ENCODE measurements at regions not wholly inside any gene's neighbourhood (a gene's known extent, or its start where the extent isn't known, plus 50 kb on each side); places are given as distances from the start of the nearest gene placed in this dataset.

- Histone ChIP-seq H2BK20ac (ENCODE audit: low read length) (no peak overlapping the region), H3K18ac (ENCODE audit: extremely low read depth, low read length) (no peak overlapping the region), H4K20me1 (replicated peaks in 1 of 2; ENCODE audit: control insufficient read depth in 1 of 2, insufficient read depth in 2 of 2, low read length in 2 of 2) (no peaks in the 10 kb centered on the region), H3K27ac (ENCODE audit: low read depth, low read length) (no peak overlapping the region), H3K14ac (ENCODE audit: insufficient read length) (no peak overlapping the region), H2AK5ac (ENCODE audit: low read depth, low read length) (no peak overlapping the region), H3K27me3 (replicated peaks in 1 of 4; ENCODE audit: control insufficient read depth in 3 of 4, extremely low read depth in 1 of 4, insufficient read depth in 3 of 4, low read length in 3 of 4) (no peaks in the 10 kb centered on the region), H3K23me2 (ENCODE audit: low read depth, low read length) (no peaks in the 10 kb centered on the region), H3K23ac (ENCODE audit: insufficient read length) (no peak overlapping the region), H3K36me3 (ENCODE audit: control insufficient read depth in 2 of 4, insufficient read depth in 4 of 4, low read length in 3 of 4) (no peaks in the 10 kb centered on the region), H3K56ac (replicated peaks; ENCODE audit: insufficient read length, low read depth, low read length) (no peak overlapping the region), H3K9ac (replicated peaks in 1 of 4; ENCODE audit: extremely low read depth in 1 of 4, low read depth in 3 of 4, low read length in 3 of 4) (no peak overlapping the region), H3K4ac (replicated peaks; ENCODE audit: insufficient read length, low read depth, low read length) (no peak overlapping the region), H2BK12ac (ENCODE audit: low read depth, low read length) (no peak overlapping the region), H4K5ac (ENCODE audit: insufficient read length, low read depth, low read length) (no peak overlapping the region), H3K4me1 (replicated peaks in 1 of 4; ENCODE audit: control insufficient read depth in 3 of 4, insufficient read depth in 4 of 4, low read length in 3 of 4) (peaks cover 0 to 5% (median 2%) of the 10 kb centered on the region in 4 experiments; a peak in 2 of 7 replicates), H4K8ac (ENCODE audit: extremely low read depth, insufficient read depth, low read length) (no peak overlapping the region), H2AFZ (ENCODE audit: low read length) (no peak overlapping the region), H3K79me2 (ENCODE audit: control insufficient read depth in 1 of 2, insufficient read depth in 2 of 2, low read length in 2 of 2) (no peaks in the 10 kb centered on the region), H4K91ac (replicated peaks; ENCODE audit: insufficient read length, low read length) (no peak overlapping the region), H3K9me3 (ENCODE audit: insufficient read depth in 2 of 2, low read depth in 1 of 2, low read length in 1 of 2) (no peaks in the 10 kb centered on the region), H2BK120ac (replicated peaks; ENCODE audit: low read depth, low read length) (no peak overlapping the region), H3K4me2 (ENCODE audit: insufficient read depth in 1 of 2, low read depth in 2 of 2, low read length in 2 of 2) (no peak overlapping the region), H2BK5ac (ENCODE audit: low read depth, low read length) (no peak overlapping the region), H2BK15ac (ENCODE audit: low read length) (no peak overlapping the region), H3K4me3 (ENCODE audit: extremely low read depth in 1 of 4, insufficient read depth in 2 of 4, low read depth in 3 of 4, low read length in 4 of 4) (no peak overlapping the region), H3K79me1 (ENCODE audit: low read depth, low read length) (no peaks in the 10 kb centered on the region)
- WGBS, 2 experiments (ENCODE audit: extremely low coverage in 1 of 2, insufficient coverage in 1 of 2, insufficient read length in 1 of 2, insufficient replicate concordance in 2 of 2, low coverage in 1 of 2, low lambda C conversion rate in 2 of 2, missing lambda C conversion rate in 1 of 2), result 100% methylated on average over 3 of the region's 3 CpGs; no CpG with 5 or more reads in 1 of the 2 experiments
- CTCF ChIA-PET (ENCODE audit: partially characterized antibody), result interaction anchor here (1.0 to 1.5 kb wide), 5 partner anchors 8 to 18 kb away, joined by 3 to 5 read pairs (median 4); no protein-coding TSS in a partner anchor
- no peak for FAIRE-seq
- no peak for DNase-seq (ENCODE audit: low read depth in 1 of 2, low spot score in 2 of 2)
- POLR2A ChIA-PET (ENCODE audit: partially characterized antibody), result no interaction called here
- TF ChIP-seq CBX5 (IDR thresholded peaks at IDR 0.05; ENCODE audit: low read depth, low read length) (no peak), CTBP2 (IDR thresholded peaks at IDR 0.05; ENCODE audit: borderline replicate concordance, insufficient read depth, insufficient read length, low read length) (no peak), BRCA1 (IDR thresholded peaks at IDR 0.05; ENCODE audit: low read depth, low read length) (no peak)
These were observed 64.9 kb upstream of the ZBTB40 start for GRCh38 chr1:22386774-22387173.

All from H1 (cell line).